ENCODE measurements at regions not wholly inside any gene's neighbourhood (a gene's known extent, or its start where the extent isn't known, plus 50 kb on each side); places are given as distances from the start of the nearest gene placed in this dataset.
"Not testable (repeated sequence)": the region's sequence is repeated elsewhere in the genome, so short reads cannot be mapped to it uniquely, and the experiment has no call there.

GRCh38 chr14:56351861-56352260 is 227.7 kb upstream of the TMEM260 start:
- no peak for DNase-seq (ENCODE audit: low spot score)

- no peak for DNase-seq (ENCODE audit: low spot score)
Observed at GRCh38 chr14:56352999-56353398, 226.6 kb upstream of the TMEM260 start.

GRCh38 chr14:56357428-56357827 is 222.2 kb upstream of the TMEM260 start:
- DNase-seq (ENCODE audit: low spot score): no peak

- DNase-seq (ENCODE audit: low spot score): no peak
Observed at GRCh38 chr14:56358275-56358674, 221.3 kb upstream of the TMEM260 start.

GRCh38 chr14:56358851-56359614 is 220.6 kb upstream of the TMEM260 start:
- no peak for DNase-seq (ENCODE audit: low spot score)

GRCh38 chr14:56365663-56366062 is 213.9 kb upstream of the TMEM260 start:
- DNase-seq (ENCODE audit: low spot score): not testable (repeated sequence)

GRCh38 chr14:56367416-56367815 is 212.2 kb upstream of the TMEM260 start:
- DNase-seq (ENCODE audit: low spot score): no peak

GRCh38 chr14:56371737-56372136 is 207.9 kb upstream of the TMEM260 start:
- no peak for DNase-seq (ENCODE audit: low spot score)

- no peak for DNase-seq (ENCODE audit: low spot score)
Observed at GRCh38 chr14:56374421-56374820, 205.2 kb upstream of the TMEM260 start.

GRCh38 chr14:56378046-56378445 is 201.6 kb upstream of the TMEM260 start:
- DNase-seq (ENCODE audit: low spot score): no peak

GRCh38 chr14:56378475-56378877 is 201.1 kb upstream of the TMEM260 start:
- no peak for DNase-seq (ENCODE audit: low spot score)

GRCh38 chr14:56379956-56380355 is 199.6 kb upstream of the TMEM260 start:
- no peak for DNase-seq (ENCODE audit: low spot score)

GRCh38 chr14:56386024-56386423 is 193.6 kb upstream of the TMEM260 start:
- DNase-seq (ENCODE audit: low spot score): no peak

- DNase-seq (ENCODE audit: low spot score): no peak
Observed at GRCh38 chr14:56390859-56391258, 188.7 kb upstream of the TMEM260 start.

- DNase-seq (ENCODE audit: low spot score): peak; percentile 50
Observed at GRCh38 chr14:56394826-56395530, 184.6 kb upstream of the TMEM260 start.

- no peak for DNase-seq (ENCODE audit: low spot score)
Observed at GRCh38 chr14:56400109-56400825, 179.3 kb upstream of the TMEM260 start.

- no peak for DNase-seq (ENCODE audit: low spot score)
Observed at GRCh38 chr14:56412468-56413434, 166.8 kb upstream of the TMEM260 start.

GRCh38 chr14:56413721-56414120 is 165.9 kb upstream of the TMEM260 start:
- peak; percentile 24 for DNase-seq (ENCODE audit: low spot score)

- DNase-seq (ENCODE audit: low spot score): peak; percentile 57
Observed at GRCh38 chr14:56414236-56414635, 165.4 kb upstream of the TMEM260 start.

GRCh38 chr14:56416213-56416612 is 163.4 kb upstream of the TMEM260 start:
- no peak for DNase-seq (ENCODE audit: low spot score)

GRCh38 chr14:56417173-56417572 is 162.4 kb upstream of the TMEM260 start:
- DNase-seq (ENCODE audit: low spot score): no peak

GRCh38 chr14:56419750-56420149 is 159.8 kb upstream of the TMEM260 start:
- DNase-seq (ENCODE audit: low spot score): no peak
